BE2C (cell line): ENCODE measurements at regions not wholly inside any gene's neighbourhood (a gene's known extent, or its start where the extent isn't known, plus 50 kb on each side); places are given as distances from the start of the nearest gene placed in this dataset.

Experiments used
- DNase-seq: peaks from one replicate; pipeline ENCODE4 v3.0.0-alpha.2; 2020
- H3K27me3 ChIP-seq: fragments of 250-450 bp; sonication (Bioruptor Pico); 2 replicates; pipeline ENCODE4 v1.5.1; 2020; ENCODE audit warnings: mild to moderate bottlenecking
- H3K36me3 ChIP-seq: fragments of 250-450 bp; sonication (Bioruptor Pico); 2 replicates; pipeline ENCODE4 v1.5.1; 2020; ENCODE audit warnings: mild to moderate bottlenecking
- H3K4me1 ChIP-seq: fragments of 250-450 bp; sonication (Bioruptor Pico); 2 replicates; pipeline ENCODE4 v1.5.1; 2020
- H3K4me3 ChIP-seq: 2 replicates; pipeline ENCODE4 v1.5.1; 2011; ENCODE audit warnings: low read depth, low read length
- H3K9me3 ChIP-seq: fragments of 250-450 bp; sonication (Bioruptor Pico); 2 replicates; pipeline ENCODE4 v1.5.1; 2020
- CTCF ChIP-seq: IDR thresholded peaks from 2 replicates; pipeline ENCODE4 v1.5.1; 2012; ENCODE audit warnings: mild to moderate bottlenecking, low read depth, low read length

- peaks cover 26% of the 10 kb centered on the region for H3K27me3 ChIP-seq
These were observed 97.7 kb downstream of the ESM1 start for GRCh38 chr5:54887663-54888062.

GRCh38 chr5:54886866-54887265, 98.5 kb downstream of the ESM1 start:
- TF ChIP-seq CTCF, result no peak
- H3K36me3 ChIP-seq, result no peaks in the 10 kb centered on the region
- no peak overlapping the region for H3K4me3 ChIP-seq
- no peaks in the 10 kb centered on the region for H3K9me3 ChIP-seq
- no peaks in the 10 kb centered on the region for H3K4me1 ChIP-seq
- peaks cover 29% of the 10 kb centered on the region for H3K27me3 ChIP-seq
- no peak for DNase-seq

More at GRCh38 chr5:54887663-54888062, 97.7 kb downstream of the ESM1 start:
- Histone ChIP-seq H3K36me3 (no peaks in the 10 kb centered on the region), H3K4me3 (no peak overlapping the region), H3K4me1 (no peaks in the 10 kb centered on the region), H3K9me3 (no peaks in the 10 kb centered on the region)
- no peak for DNase-seq
- TF ChIP-seq CTCF, result no peak

GRCh38 chr5:54885636-54886035, 99.8 kb downstream of the ESM1 start:
- Histone ChIP-seq H3K4me3 (no peak overlapping the region), H3K4me1 (no peaks in the 10 kb centered on the region), H3K9me3 (no peaks in the 10 kb centered on the region), H3K27me3 (peaks cover 29% of the 10 kb centered on the region), H3K36me3 (no peaks in the 10 kb centered on the region)
- TF ChIP-seq CTCF, result no peak
- no peak for DNase-seq

- no peak overlapping the region for H3K4me3 ChIP-seq
- no peaks in the 10 kb centered on the region for H3K4me1 ChIP-seq
- peaks cover 29% of the 10 kb centered on the region for H3K27me3 ChIP-seq
- DNase-seq, result no peak
- no peaks in the 10 kb centered on the region for H3K36me3 ChIP-seq
- no peaks in the 10 kb centered on the region for H3K9me3 ChIP-seq
- TF ChIP-seq CTCF, result no peak
These were observed 101.2 kb downstream of the ESM1 start for GRCh38 chr5:54884195-54884536.

GRCh38 chr5:54883374-54884194, 101.8 kb downstream of the ESM1 start:
- H3K27me3 ChIP-seq, result peaks cover 29% of the 10 kb centered on the region
- no peaks in the 10 kb centered on the region for H3K4me1 ChIP-seq
- no peak for TF ChIP-seq CTCF
- H3K36me3 ChIP-seq, result no peaks in the 10 kb centered on the region
- H3K4me3 ChIP-seq, result no peak overlapping the region
- H3K9me3 ChIP-seq, result no peaks in the 10 kb centered on the region
- no peak for DNase-seq

GRCh38 chr5:54882841-54883240, 102.6 kb downstream of the ESM1 start:
- Histone ChIP-seq H3K27me3 (peaks cover 29% of the 10 kb centered on the region), H3K4me1 (no peaks in the 10 kb centered on the region), H3K4me3 (no peak overlapping the region), H3K9me3 (no peaks in the 10 kb centered on the region), H3K36me3 (no peaks in the 10 kb centered on the region)
- no peak for DNase-seq
- no peak for TF ChIP-seq CTCF
